ENCODE measurements at regions not wholly inside any gene's neighbourhood (a gene's known extent, or its start where the extent isn't known, plus 50 kb on each side); places are given as distances from the start of the nearest gene placed in this dataset.
"Not testable (repeated sequence)": the region's sequence is repeated elsewhere in the genome, so short reads cannot be mapped to it uniquely, and the experiment has no call there.

DNA sequence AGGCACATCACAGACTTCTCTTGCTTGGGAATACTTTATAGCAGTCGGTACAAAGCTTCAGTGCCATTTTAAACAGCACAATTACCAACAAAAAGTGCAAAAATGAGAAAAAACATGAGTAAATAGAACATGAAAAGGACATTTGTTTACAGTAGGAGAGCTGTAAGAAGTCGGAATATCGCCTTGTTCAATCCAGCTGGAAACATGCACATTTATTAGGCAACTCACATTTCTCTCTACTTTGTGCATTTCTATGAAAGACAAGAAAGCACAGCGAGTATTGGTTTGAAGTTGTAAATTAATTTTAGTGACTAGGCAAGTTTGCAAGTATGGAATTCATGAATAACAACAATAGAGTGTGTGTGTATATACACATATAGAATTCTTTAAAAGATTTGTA, 484.7 kb downstream of the DACH1 start:
- DNase-seq = no peak

- DNase-seq = no peak
Measured at GRCh38 chr13:71380191-71380590, 486.8 kb downstream of the DACH1 start.

GRCh38 chr13:71378961-71379905, 487.8 kb downstream of the DACH1 start:
- DNase-seq = no peak

- DNase-seq = no peak
Measured at GRCh38 chr13:71374471-71375049, 492.4 kb downstream of the DACH1 start.

DNA sequence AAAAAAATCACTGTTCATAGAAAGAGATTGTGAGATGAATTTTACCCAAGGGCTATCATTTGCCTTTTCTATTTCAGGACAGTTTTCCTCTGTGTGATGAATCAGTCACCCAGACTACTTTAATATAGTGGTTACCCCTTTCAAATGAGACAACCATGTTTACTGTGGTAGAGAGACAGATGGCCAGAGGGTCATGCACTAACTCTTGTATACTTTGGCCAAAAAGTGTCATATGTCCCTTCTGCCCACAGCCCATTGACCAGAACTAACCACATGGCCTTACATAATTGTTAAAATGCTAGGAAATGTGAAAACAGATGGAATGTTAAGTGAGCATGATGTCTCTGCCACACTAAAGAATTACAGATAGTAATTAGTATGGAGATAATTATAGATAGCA, 498.7 kb downstream of the DACH1 start:
- no peak for DNase-seq

GRCh38 chr13:71360041-71360440, 507.0 kb downstream of the DACH1 start:
- DNase-seq = no peak

DNA sequence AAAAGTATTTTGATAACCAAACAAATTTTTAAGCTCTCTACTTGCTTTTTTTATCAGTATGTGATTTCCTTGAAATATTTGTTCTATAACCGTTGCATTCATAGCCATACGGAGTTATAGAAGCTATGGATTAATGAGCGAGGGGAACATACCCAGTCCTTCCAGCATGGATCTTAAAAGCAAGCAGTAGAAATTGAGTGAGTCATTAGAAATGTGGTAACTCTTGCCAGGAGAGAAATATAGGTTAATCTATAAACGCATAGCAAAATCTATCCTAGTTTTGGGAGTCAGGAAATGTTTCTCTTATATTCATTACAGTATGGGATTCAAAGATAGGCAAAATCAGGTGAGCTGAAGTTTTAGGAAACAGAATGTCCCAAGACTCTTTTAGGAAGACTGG, 507.4 kb downstream of the DACH1 start:
- DNase-seq = no peak

DNA sequence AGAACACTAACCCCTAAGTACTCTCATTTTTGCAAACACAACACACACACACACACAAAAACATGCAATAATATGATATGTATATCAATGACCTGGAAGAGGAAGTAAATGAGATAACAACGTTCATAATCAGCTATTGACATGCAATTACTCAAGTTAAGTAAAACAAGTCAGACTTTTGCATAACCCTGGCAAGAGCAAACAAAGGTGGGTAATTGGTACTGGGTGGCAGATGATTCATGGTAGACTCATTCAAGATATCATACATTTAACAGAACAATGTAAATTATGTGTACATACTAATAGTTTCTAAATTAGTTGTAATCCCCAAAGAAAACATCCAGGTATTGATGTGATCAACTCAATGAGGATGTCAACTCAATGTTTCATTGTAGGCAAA, 508.8 kb downstream of the DACH1 start:
- DNase-seq = no peak

DNA sequence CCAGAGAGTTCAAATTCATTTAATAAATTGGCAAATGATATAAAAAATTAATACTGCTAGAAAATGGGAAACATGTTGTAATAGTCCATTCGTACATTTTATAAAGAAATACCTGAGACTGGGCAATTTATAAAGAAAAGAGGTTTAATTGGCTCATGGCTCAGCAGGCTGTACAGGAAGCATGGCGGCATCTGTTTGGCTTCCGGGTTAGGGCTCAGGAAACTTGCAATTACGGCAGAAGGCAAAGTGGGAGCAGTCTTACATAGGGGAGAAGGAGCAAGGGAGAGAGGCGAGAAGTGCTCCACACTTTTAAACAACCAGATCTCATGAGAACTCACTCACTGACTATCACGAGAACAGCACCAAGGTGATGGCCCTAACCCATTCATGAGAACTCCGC, 512.0 kb downstream of the DACH1 start:
- DNase-seq = no peak

DNA sequence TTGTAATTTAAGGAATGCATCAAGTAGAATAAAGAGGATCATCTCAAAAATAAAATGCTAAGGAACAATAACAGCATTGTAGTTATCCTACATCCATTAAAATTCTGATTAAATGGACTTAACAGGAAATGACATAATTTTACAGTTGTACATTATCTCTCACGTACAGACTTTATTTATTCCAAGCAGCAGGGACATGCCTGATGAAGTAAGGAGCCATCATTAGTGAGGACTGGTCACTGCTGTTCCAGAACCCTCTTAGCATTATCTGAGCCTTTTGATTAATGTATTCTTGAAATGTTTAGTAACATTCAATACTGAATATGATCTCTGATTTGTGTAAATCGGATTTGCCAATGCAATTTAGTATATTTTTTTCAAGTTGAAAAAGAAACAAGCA, 516.1 kb downstream of the DACH1 start:
- DNase-seq = no peak

DNA sequence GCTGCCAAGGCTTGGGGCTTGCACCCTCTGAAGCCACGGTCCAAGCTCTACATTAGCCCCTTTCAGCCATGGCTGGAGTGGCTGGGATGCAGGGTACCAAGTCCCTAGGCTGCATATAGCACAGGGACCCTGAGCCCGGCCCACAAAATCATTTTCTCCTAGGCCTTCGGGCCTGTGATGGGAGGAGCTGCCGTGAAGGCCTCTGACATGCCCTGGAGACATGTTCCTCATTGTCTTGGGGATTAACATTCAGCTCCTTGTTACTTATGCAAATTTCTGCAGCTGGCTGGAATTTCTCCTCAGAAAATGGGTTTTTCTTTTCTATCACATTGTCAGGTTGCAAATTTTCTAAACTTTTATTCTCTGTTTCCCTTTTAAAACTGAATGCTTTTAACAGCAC, 521.1 kb downstream of the DACH1 start:
- not testable (repeated sequence) for DNase-seq

GRCh38 chr13:71339736-71340135, 527.3 kb downstream of the DACH1 start:
- DNase-seq = no peak

DNA sequence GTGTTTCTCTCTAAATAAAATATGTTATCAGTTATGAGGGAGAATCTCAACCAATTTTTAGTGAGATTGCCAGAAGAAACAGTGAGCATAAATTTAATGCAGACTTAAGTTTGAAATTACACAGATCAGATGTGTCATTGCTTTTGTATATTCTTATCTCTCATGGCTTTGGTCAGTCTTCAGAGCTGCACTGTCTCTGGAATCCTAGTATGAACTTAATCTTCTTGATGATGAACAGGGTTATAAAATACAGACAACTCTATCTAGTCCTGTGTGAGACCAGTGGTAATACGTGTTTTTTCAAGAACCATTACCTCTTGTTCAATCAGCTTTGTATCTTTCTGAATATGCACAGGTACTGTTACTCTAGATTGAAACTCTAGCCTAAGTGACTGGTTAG, 528.0 kb downstream of the DACH1 start:
- DNase-seq = no peak

- DNase-seq = no peak
Measured at GRCh38 chr13:71338070-71338469, 528.9 kb downstream of the DACH1 start.

GRCh38 chr13:71327266-71327665, 539.7 kb downstream of the DACH1 start:
- DNase-seq = no peak

DNA sequence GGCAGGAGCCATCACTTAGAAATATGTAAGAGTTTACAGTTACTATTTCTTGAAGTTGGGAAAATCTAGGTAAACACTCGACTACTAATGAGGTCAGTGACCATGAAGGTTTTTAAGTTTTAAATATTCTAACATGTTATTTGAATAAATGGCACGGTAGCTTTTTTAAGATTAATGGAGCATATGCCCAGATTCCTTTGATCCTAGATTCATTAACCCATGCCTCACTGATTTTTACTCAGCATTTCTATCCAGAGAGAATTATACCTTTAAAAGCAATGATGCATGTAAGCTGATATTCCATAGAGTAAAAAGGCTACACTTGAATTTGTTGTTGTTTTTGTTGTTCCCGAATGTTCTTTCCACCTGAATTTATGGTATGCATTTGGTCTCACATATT, 541.4 kb downstream of the DACH1 start:
- peak; percentile 26 for DNase-seq

- DNase-seq = no peak
Measured at GRCh38 chr13:71323266-71323665, 543.7 kb downstream of the DACH1 start.

GRCh38 chr13:71320452-71320851, 546.6 kb downstream of the DACH1 start:
- no peak for DNase-seq

GRCh38 chr13:71316792-71317363, 550.1 kb downstream of the DACH1 start:
- DNase-seq = no peak

- DNase-seq = no peak
Measured at GRCh38 chr13:71312923-71313322, 554.1 kb downstream of the DACH1 start.

DNA sequence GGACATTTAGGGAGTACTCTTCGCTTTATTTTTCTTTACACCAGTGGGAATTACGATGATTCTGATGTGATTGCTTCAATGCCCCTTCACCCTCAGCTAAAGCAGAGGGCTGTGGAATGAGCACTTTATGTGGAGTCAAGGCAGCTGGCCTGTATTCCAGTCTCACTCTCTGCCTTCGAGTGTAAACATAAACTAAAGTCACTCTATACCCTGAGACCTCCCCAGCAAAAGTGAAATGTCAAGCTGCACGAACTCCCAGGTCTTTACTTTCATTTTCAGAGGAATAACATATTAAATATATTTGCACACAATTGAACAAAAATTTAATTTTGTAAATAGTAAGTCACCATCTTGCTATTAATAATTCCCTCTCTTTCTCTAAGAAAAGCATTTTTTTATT, 557.1 kb downstream of the DACH1 start:
- DNase-seq = no peak

DNA sequence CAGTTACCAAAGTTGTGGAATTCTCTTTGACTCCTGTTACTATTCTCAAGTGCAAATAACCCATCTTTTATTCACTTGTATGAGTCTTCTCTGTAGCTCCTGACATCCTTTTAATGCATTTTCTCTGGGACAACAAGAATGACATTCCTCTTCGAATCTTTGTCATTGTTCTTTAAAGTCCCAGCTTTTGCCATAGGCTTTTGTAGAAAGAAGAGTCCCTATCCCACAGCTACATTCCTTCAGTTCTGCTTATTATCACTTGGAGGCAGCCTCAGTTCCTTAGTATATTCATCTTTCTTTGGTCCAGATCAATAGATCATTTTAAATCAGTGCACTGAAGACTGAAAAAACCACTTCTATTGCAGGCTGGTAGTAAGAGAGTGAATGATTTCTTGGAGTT, 560.2 kb downstream of the DACH1 start:
- no peak for DNase-seq

GRCh38 chr13:71304861-71305260, 562.1 kb downstream of the DACH1 start:
- DNase-seq = no peak
